ENCODE measurements at regions not wholly inside any gene's neighbourhood (a gene's known extent, or its start where the extent isn't known, plus 50 kb on each side); places are given as distances from the start of the nearest gene placed in this dataset.
A peak's percentile ranks its signal among the peaks of the same experiment; 100 is the strongest.
"Not testable (repeated sequence)": the region's sequence is repeated elsewhere in the genome, so short reads cannot be mapped to it uniquely, and the experiment has no call there.

GRCh38 chr7:20466543-20467021, 135.9 kb downstream of the ITGB8 start:
- DNase-seq: no peak
- intact Hi-C loops (cut with DNase I): no loop called here

GRCh38 chr7:20470082-20470481, 139.4 kb downstream of the ITGB8 start:
- no peak for DNase-seq
- intact Hi-C loops (cut with DNase I): no loop called here

GRCh38 chr7:20470726-20471125, 140.0 kb downstream of the ITGB8 start:
- DNase-seq: no peak
- intact Hi-C loops (cut with DNase I): no loop called here

GRCh38 chr7:20474249-20474648, 141.2 kb upstream of the ABCB5 start:
- intact Hi-C loops (cut with DNase I): no loop called here
- no peak for DNase-seq

GRCh38 chr7:20475756-20476155, 139.7 kb upstream of the ABCB5 start:
- no peak for DNase-seq
- intact Hi-C loops (cut with DNase I): no loop called here

GRCh38 chr7:20477067-20477466, 138.4 kb upstream of the ABCB5 start:
- intact Hi-C loops (cut with DNase I): no loop called here
- DNase-seq: no peak

- intact Hi-C loops (cut with DNase I): no loop called here
- DNase-seq: no peak
Measured at GRCh38 chr7:20479706-20480105, 135.8 kb upstream of the ABCB5 start.

- intact Hi-C loops (cut with DNase I): no loop called here
- no peak for DNase-seq
Measured at GRCh38 chr7:20482071-20482470, 133.4 kb upstream of the ABCB5 start.

- peak in 1 of 42 donors; percentile 10 for DNase-seq
- intact Hi-C loops (cut with DNase I): no loop called here
Measured at GRCh38 chr7:20484356-20484755, 131.1 kb upstream of the ABCB5 start.

- no peak for DNase-seq
- intact Hi-C loops (cut with DNase I): no loop called here
Measured at GRCh38 chr7:20488850-20489249, 126.6 kb upstream of the ABCB5 start.

GRCh38 chr7:20491284-20491683, 124.2 kb upstream of the ABCB5 start:
- intact Hi-C loops (cut with DNase I): no loop called here
- DNase-seq: no peak

GRCh38 chr7:20494566-20494965, 120.9 kb upstream of the ABCB5 start:
- intact Hi-C loops (cut with DNase I): no loop called here
- DNase-seq: no peak

- intact Hi-C loops (cut with DNase I); DNase-seq: not testable (repeated sequence)
Measured at GRCh38 chr7:20501473-20501872, 114.0 kb upstream of the ABCB5 start.

- intact Hi-C loops (cut with DNase I): no loop called here
- no peak for DNase-seq
Measured at GRCh38 chr7:20503278-20503950, 112.1 kb upstream of the ABCB5 start.

- intact Hi-C loops (cut with DNase I): no loop called here
- DNase-seq: no peak
Measured at GRCh38 chr7:20504060-20504459, 111.4 kb upstream of the ABCB5 start.

GRCh38 chr7:20506175-20506574, 109.3 kb upstream of the ABCB5 start:
- DNase-seq: no peak
- intact Hi-C loops (cut with DNase I): no loop called here

GRCh38 chr7:20507157-20507556, 108.3 kb upstream of the ABCB5 start:
- no peak for DNase-seq
- intact Hi-C loops (cut with DNase I): no loop called here

- DNase-seq: no peak
Measured at GRCh38 chr7:20508109-20508508, 107.4 kb upstream of the ABCB5 start.

GRCh38 chr7:20509892-20510572, 105.4 kb upstream of the ABCB5 start:
- no peak for DNase-seq
- intact Hi-C loops (cut with DNase I): no loop called here

More at GRCh38 chr7:20508109-20508508, 107.4 kb upstream of the ABCB5 start:
- intact Hi-C loops (cut with DNase I): no loop called here

GRCh38 chr7:20510573-20510900, 104.9 kb upstream of the ABCB5 start:
- intact Hi-C loops (cut with DNase I): no loop called here
- no peak for DNase-seq

GRCh38 chr7:20513341-20513740, 102.1 kb upstream of the ABCB5 start:
- intact Hi-C loops (cut with DNase I): no loop called here
- no peak for DNase-seq
